IMR-90 (cell line): ENCODE measurements at regions not wholly inside any gene's neighbourhood (a gene's known extent, or its start where the extent isn't known, plus 50 kb on each side); places are given as distances from the start of the nearest gene placed in this dataset.

ENCODE experiments used
- ATAC-seq: fragments of 200-7000 bp; cut with Tn5 transposase; 2 replicates; pipeline ENCODE4 v1.9.1; 2020; ENCODE audit warnings: low read depth, mild to moderate bottlenecking, moderate library complexity
- BruUV-seq: library from RNA; stranded (reverse); fragments of 400-500 nt; replicated peaks from 2 replicates; lab custom pipeline; 2021; lab: Mats Ljungman, UMichigan
- CTCF ChIA-PET: fragments of 300-600 bp; formaldehyde crosslinking; extraction: SDS; loops from one replicate; lab custom pipeline; 2021; ENCODE audit warnings: antibody characterized with exemption; lab: Yijun Ruan, JAX
- POLR2A ChIA-PET: fragments of 300-600 bp; sonication (Branson Sonifier 250); formaldehyde crosslinking; loops from one replicate; lab custom pipeline; 2022; ENCODE audit warnings: antibody characterized with exemption; ENCODE audit not compliant: unreplicated experiment; lab: Charles Lee
- DNase-seq: peaks from one replicate; pipeline ENCODE4 v3.0.0; 2013
- H2AFZ ChIP-seq: replicated peaks from 2 replicates; pipeline ENCODE3; 2013; ENCODE audit warnings: low read length, mild to moderate bottlenecking; ENCODE audit not compliant: poor library complexity
- H2AK5ac ChIP-seq: 2 replicates; pipeline ENCODE4 v1.6.1; 2013; ENCODE audit warnings: low read depth, low read length, inconsistent platforms
- H2AK9ac ChIP-seq: replicated peaks from 2 replicates; pipeline ENCODE3; 2013; ENCODE audit warnings: mild to moderate bottlenecking, low read depth, low read length, moderate library complexity; ENCODE audit not compliant: poor library complexity
- H2BK120ac ChIP-seq: 2 replicates; pipeline ENCODE4 v1.6.1; 2013; ENCODE audit warnings: low read depth, low read length, inconsistent platforms
- H2BK15ac ChIP-seq: 3 replicates; pipeline ENCODE4 v1.6.1; 2013; ENCODE audit warnings: low read depth, low read length, inconsistent platforms
- H2BK20ac ChIP-seq: 2 replicates; pipeline ENCODE4 v1.6.1; 2013; ENCODE audit warnings: low read depth, mild to moderate bottlenecking, inconsistent platforms, low read length, moderate library complexity
- H2BK5ac ChIP-seq: 2 replicates; pipeline ENCODE4 v1.6.1; 2013; ENCODE audit warnings: mild to moderate bottlenecking, low read depth, low read length, inconsistent platforms; ENCODE audit not compliant: poor library complexity, severe bottlenecking
- H3K14ac ChIP-seq: replicated peaks from 2 replicates; pipeline ENCODE4 v1.6.1; 2013; ENCODE audit warnings: low read depth, low read length, inconsistent platforms
- H3K18ac ChIP-seq: 2 replicates; pipeline ENCODE4 v1.6.1; 2013; ENCODE audit warnings: low read depth, low read length, control low read depth
- H3K23ac ChIP-seq: 2 replicates; pipeline ENCODE4 v1.6.1; 2013; ENCODE audit warnings: low read depth, low read length, inconsistent platforms
- H3K27ac ChIP-seq: 2 replicates; pipeline ENCODE4 v1.5.1; 2013; ENCODE audit warnings: mild to moderate bottlenecking, control low read depth, low read length; ENCODE audit not compliant: insufficient read depth
- H3K27me3 ChIP-seq: 2 replicates; pipeline ENCODE4 v1.6.1; 2013; ENCODE audit warnings: low read length; ENCODE audit not compliant: control insufficient read depth, insufficient read depth
- H3K36me3 ChIP-seq: 2 replicates; pipeline ENCODE4 v1.6.1; 2013; ENCODE audit warnings: low read length, mixed read lengths; ENCODE audit not compliant: control insufficient read depth, insufficient read depth
- H3K4ac ChIP-seq: 2 replicates; pipeline ENCODE4 v1.6.1; 2013; ENCODE audit warnings: low read depth, low read length, inconsistent platforms
- H3K4me1 ChIP-seq: 2 replicates; pipeline ENCODE4 v1.6.1; 2013; ENCODE audit warnings: low read length, mixed read lengths; ENCODE audit not compliant: control insufficient read depth, insufficient read depth
- H3K4me2 ChIP-seq: 2 replicates; pipeline ENCODE4 v1.6.1; 2013; ENCODE audit warnings: low read depth, mild to moderate bottlenecking, control low read depth, low read length, moderate library complexity
- H3K4me3 ChIP-seq: 2 replicates; pipeline ENCODE4 v1.5.1; 2013; ENCODE audit warnings: low read depth, mild to moderate bottlenecking, control low read depth, low read length, moderate library complexity; ENCODE audit not compliant: insufficient read depth
- H3K56ac ChIP-seq: 2 replicates; pipeline ENCODE4 v1.6.1; 2013; ENCODE audit warnings: low read length, inconsistent platforms; ENCODE audit not compliant: insufficient read depth; ENCODE audit errors: extremely low read depth
- H3K79me1 ChIP-seq, 2 experiments: 2 replicates each; pipeline ENCODE4 v1.6.1; 2013; ENCODE audit warnings: low read length in 2 of 2, inconsistent platforms in 1 of 2, low read depth in 1 of 2
- H3K9ac ChIP-seq: 2 replicates; pipeline ENCODE4 v1.6.1; 2013; ENCODE audit warnings: low read depth, low read length, control low read depth
- H3K9me1 ChIP-seq: 2 replicates; pipeline ENCODE4 v1.6.1; 2013; ENCODE audit warnings: low read length, inconsistent platforms; ENCODE audit not compliant: insufficient read depth
- H3K9me3 ChIP-seq: 2 replicates; pipeline ENCODE4 v1.6.1; 2013; ENCODE audit warnings: low read length; ENCODE audit not compliant: control insufficient read depth, insufficient read depth
- H4K20me1 ChIP-seq: 2 replicates; pipeline ENCODE4 v1.6.1; 2013; ENCODE audit warnings: low read length, inconsistent platforms; ENCODE audit not compliant: insufficient read depth
- H4K5ac ChIP-seq: 2 replicates; pipeline ENCODE4 v1.6.1; 2013; ENCODE audit warnings: mild to moderate bottlenecking, low read depth, low read length, control low read depth
- H4K8ac ChIP-seq, 2 experiments: 2 replicates each; pipeline ENCODE4 v1.6.1; 2013; ENCODE audit warnings: low read depth in 2 of 2, low read length in 2 of 2, control low read depth in 1 of 2, inconsistent platforms in 1 of 2
- H4K91ac ChIP-seq: 2 replicates; pipeline ENCODE4 v1.6.1; 2013; ENCODE audit warnings: low read depth, low read length, inconsistent platforms; ENCODE audit not compliant: insufficient read depth
- CEBPB ChIP-seq: IDR thresholded peaks from 2 replicates; pipeline ENCODE4 v1.6.1; 2012; ENCODE audit warnings: low read depth, low read length, improper control_type of control experiment
- FOS ChIP-seq: fragments of 150-350 bp; IDR thresholded peaks from 2 replicates; pipeline ENCODE4 v1.6.1; 2016; ENCODE audit warnings: low read depth, low read length
- POLR2A ChIP-seq: IDR thresholded peaks from 2 replicates; pipeline ENCODE4 v1.6.1; 2012; ENCODE audit warnings: mild to moderate bottlenecking, low read depth, low read length
- USF2 ChIP-seq: fragments of 150-350 bp; IDR thresholded peaks from 2 replicates; pipeline ENCODE4 v1.6.1; 2017; ENCODE audit warnings: mild to moderate bottlenecking, antibody characterized with exemption, low read length, low read depth
- WGBS, 2 experiments: methylation state at CpG; one replicate each; pipeline versions ENCODE4 v1.1.5 to v1.1.7; 2013; ENCODE audit warnings: missing lambda C conversion rate in 2 of 2; ENCODE audit not compliant: insufficient read length in 1 of 2; ENCODE audit errors: extremely low coverage in 2 of 2; 5-methylcytosine and 5-hydroxymethylcytosine counted together
- dilution Hi-C: fragments of 300-500 bp; cut with HindIII; formaldehyde crosslinking; loops from one replicate; pipeline ENCODE4 v1.14.3; 2018; ENCODE audit warnings: low sequenced_read_pairs; ENCODE audit not compliant: unreplicated experiment
- in situ Hi-C: fragments of 300-500 bp; cut with MboI; formaldehyde crosslinking; loops from 3 replicates; pipeline ENCODE4 v1.14.3; 2019; ENCODE audit warnings: low sequenced_read_pairs, inconsistent platforms, mixed read lengths
- intact Hi-C: fragments of 100-400 bp; cut with micrococcal nuclease; formaldehyde crosslinking; loops from 2 replicates; pipeline ENCODE4 v1.10.0; 2022

GRCh38 chr11:123308077-123308476 is 113.0 kb upstream of the CLMP start:
- ATAC-seq = peak; percentile 35
- intact Hi-C loops (loop anchor here (10.0 kb wide), 1 partner anchor 267 kb away; no protein-coding TSS in a partner anchor), in situ Hi-C loops (no loop called here), dilution Hi-C loops (no loop called here)
- Histone ChIP-seq H3K23ac (no peak overlapping the region), H2BK20ac (no peak overlapping the region), H2BK15ac (no peak overlapping the region), H3K14ac (no peak overlapping the region), H4K5ac (no peak overlapping the region), H2AK5ac (no peak overlapping the region), H3K56ac (no peak overlapping the region), H2BK120ac (no peak overlapping the region), H3K79me1 (no peaks in the 10 kb centered on the region), H3K4me1 (no peaks in the 10 kb centered on the region), H3K4me2 (0 out of 2 replicates have a peak overlapping the region, but pooled peaks have one; percentile 23), H2AK9ac (no peak overlapping the region), H3K9me1 (no peaks in the 10 kb centered on the region), H2BK5ac (no peak overlapping the region), H3K4ac (no peak overlapping the region), H4K20me1 (no peaks in the 10 kb centered on the region), H3K36me3 (no peaks in the 10 kb centered on the region), H3K18ac (no peak overlapping the region), H4K8ac (no peak overlapping the region), H3K9ac (no peak overlapping the region), H3K27me3 (peaks cover 15% of the 10 kb centered on the region), H3K9me3 (no peaks in the 10 kb centered on the region), H3K27ac (no peak overlapping the region), H2AFZ (no peak overlapping the region), H4K91ac (no peak overlapping the region), H3K4me3 (no peak overlapping the region)
- CTCF ChIA-PET = interaction anchor here (0.6 kb wide), 1 partner anchor 231 kb away, joined by 3 read pairs; no protein-coding TSS in a partner anchor
- DNase-seq = peak; percentile 64
- no TSS peak for BruUV-seq
- POLR2A ChIA-PET = no interaction called here
- no CpG with 5 or more reads among the region's 7 CpGs for WGBS, 2 experiments
- TF ChIP-seq POLR2A (no peak), USF2 (no peak), CEBPB (peak; percentile 91), FOS (no peak)
